IPS-18c (cell line): ENCODE measurements at regions not wholly inside any gene's neighbourhood (a gene's known extent, or its start where the extent isn't known, plus 50 kb on each side); places are given as distances from the start of the nearest gene placed in this dataset.

ENCODE experiments used
- H3K4me3 ChIP-seq: 2 replicates; pipeline ENCODE4 v1.7.0; 2013; ENCODE audit warnings: low read depth, mild to moderate bottlenecking, low read length, moderate library complexity; ENCODE audit not compliant: insufficient read depth
- H3K9me3 ChIP-seq: one replicate; pipeline ENCODE4 v1.6.1; 2013; ENCODE audit warnings: mild to moderate bottlenecking, low read length, moderate library complexity; ENCODE audit not compliant: control insufficient read depth, insufficient read depth

GRCh38 chr6:108748959-108749358 is 99.3 kb upstream of the ARMC2 start:
- no peaks in the 10 kb centered on the region for H3K9me3 ChIP-seq
- no peak overlapping the region for H3K4me3 ChIP-seq

- Histone ChIP-seq H3K4me3 (no peak overlapping the region), H3K9me3 (no peaks in the 10 kb centered on the region)
Measured at GRCh38 chr6:108750801-108751200, 97.4 kb upstream of the ARMC2 start.

- no peaks in the 10 kb centered on the region for H3K9me3 ChIP-seq
- H3K4me3 ChIP-seq, result no peak overlapping the region
Measured at GRCh38 chr6:108751282-108751681, 96.9 kb upstream of the ARMC2 start.

- Histone ChIP-seq H3K4me3 (no peak overlapping the region), H3K9me3 (no peaks in the 10 kb centered on the region)
Measured at GRCh38 chr6:108751851-108752732, 96.1 kb upstream of the ARMC2 start.

GRCh38 chr6:108752733-108753590 is 95.3 kb upstream of the ARMC2 start:
- H3K4me3 ChIP-seq, result no peak overlapping the region
- H3K9me3 ChIP-seq, result no peaks in the 10 kb centered on the region

- no peak overlapping the region for H3K4me3 ChIP-seq
- no peaks in the 10 kb centered on the region for H3K9me3 ChIP-seq
Measured at GRCh38 chr6:108755257-108756240, 92.7 kb upstream of the ARMC2 start.

- Histone ChIP-seq H3K4me3 (no peak overlapping the region), H3K9me3 (no peaks in the 10 kb centered on the region)
Measured at GRCh38 chr6:108757357-108757756, 90.9 kb upstream of the ARMC2 start.

- Histone ChIP-seq H3K9me3 (no peaks in the 10 kb centered on the region), H3K4me3 (no peak overlapping the region)
Measured at GRCh38 chr6:108758884-108759283, 89.3 kb upstream of the ARMC2 start.

- Histone ChIP-seq H3K4me3 (no peak overlapping the region), H3K9me3 (no peaks in the 10 kb centered on the region)
Measured at GRCh38 chr6:108760126-108761050, 87.8 kb upstream of the ARMC2 start.

- Histone ChIP-seq H3K4me3 (no peak overlapping the region), H3K9me3 (no peaks in the 10 kb centered on the region)
Measured at GRCh38 chr6:108762394-108762793, 85.8 kb upstream of the ARMC2 start.

GRCh38 chr6:108763931-108764579 is 84.2 kb upstream of the ARMC2 start:
- Histone ChIP-seq H3K9me3 (no peaks in the 10 kb centered on the region), H3K4me3 (no peak overlapping the region)

GRCh38 chr6:108764580-108764950 is 83.7 kb upstream of the ARMC2 start:
- H3K9me3 ChIP-seq, result no peaks in the 10 kb centered on the region
- no peak overlapping the region for H3K4me3 ChIP-seq

GRCh38 chr6:108765495-108765894 is 82.7 kb upstream of the ARMC2 start:
- no peak overlapping the region for H3K4me3 ChIP-seq

GRCh38 chr6:108766419-108766818 is 81.8 kb upstream of the ARMC2 start:
- Histone ChIP-seq H3K4me3 (no peak overlapping the region), H3K9me3 (no peaks in the 10 kb centered on the region)

More at GRCh38 chr6:108765495-108765894, 82.7 kb upstream of the ARMC2 start:
- H3K9me3 ChIP-seq, result no peaks in the 10 kb centered on the region

- Histone ChIP-seq H3K9me3 (no peaks in the 10 kb centered on the region), H3K4me3 (no peak overlapping the region)
Measured at GRCh38 chr6:108766886-108767285, 81.3 kb upstream of the ARMC2 start.
